VCaP (cell line): ENCODE measurements at regions not wholly inside any gene's neighbourhood (a gene's known extent, or its start where the extent isn't known, plus 50 kb on each side); places are given as distances from the start of the nearest gene placed in this dataset.
A peak's percentile ranks its signal among the peaks of the same experiment; 100 is the strongest.

Source experiments
- H3K27ac ChIP-seq: fragments of 450-650 bp; 2 replicates; pipeline ENCODE4 v1.5.1; 2017
- TF ChIP-seq, protein P1 (sequence below): fragments of 450-650 bp; conservative IDR thresholded peaks from 2 replicates; pipeline ENCODE4 v1.5.1; 2017; ENCODE audit warnings: mild to moderate bottlenecking, moderate library complexity

- H3K27ac ChIP-seq: no peak overlapping the region
- TF ChIP-seq, protein P1, sequence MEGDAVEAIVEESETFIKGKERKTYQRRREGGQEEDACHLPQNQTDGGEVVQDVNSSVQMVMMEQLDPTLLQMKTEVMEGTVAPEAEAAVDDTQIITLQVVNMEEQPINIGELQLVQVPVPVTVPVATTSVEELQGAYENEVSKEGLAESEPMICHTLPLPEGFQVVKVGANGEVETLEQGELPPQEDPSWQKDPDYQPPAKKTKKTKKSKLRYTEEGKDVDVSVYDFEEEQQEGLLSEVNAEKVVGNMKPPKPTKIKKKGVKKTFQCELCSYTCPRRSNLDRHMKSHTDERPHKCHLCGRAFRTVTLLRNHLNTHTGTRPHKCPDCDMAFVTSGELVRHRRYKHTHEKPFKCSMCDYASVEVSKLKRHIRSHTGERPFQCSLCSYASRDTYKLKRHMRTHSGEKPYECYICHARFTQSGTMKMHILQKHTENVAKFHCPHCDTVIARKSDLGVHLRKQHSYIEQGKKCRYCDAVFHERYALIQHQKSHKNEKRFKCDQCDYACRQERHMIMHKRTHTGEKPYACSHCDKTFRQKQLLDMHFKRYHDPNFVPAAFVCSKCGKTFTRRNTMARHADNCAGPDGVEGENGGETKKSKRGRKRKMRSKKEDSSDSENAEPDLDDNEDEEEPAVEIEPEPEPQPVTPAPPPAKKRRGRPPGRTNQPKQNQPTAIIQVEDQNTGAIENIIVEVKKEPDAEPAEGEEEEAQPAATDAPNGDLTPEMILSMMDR: no peak
These were observed 933.0 kb downstream of the TLE4 start for GRCh38 chr9:80504601-80505230.

DNA sequence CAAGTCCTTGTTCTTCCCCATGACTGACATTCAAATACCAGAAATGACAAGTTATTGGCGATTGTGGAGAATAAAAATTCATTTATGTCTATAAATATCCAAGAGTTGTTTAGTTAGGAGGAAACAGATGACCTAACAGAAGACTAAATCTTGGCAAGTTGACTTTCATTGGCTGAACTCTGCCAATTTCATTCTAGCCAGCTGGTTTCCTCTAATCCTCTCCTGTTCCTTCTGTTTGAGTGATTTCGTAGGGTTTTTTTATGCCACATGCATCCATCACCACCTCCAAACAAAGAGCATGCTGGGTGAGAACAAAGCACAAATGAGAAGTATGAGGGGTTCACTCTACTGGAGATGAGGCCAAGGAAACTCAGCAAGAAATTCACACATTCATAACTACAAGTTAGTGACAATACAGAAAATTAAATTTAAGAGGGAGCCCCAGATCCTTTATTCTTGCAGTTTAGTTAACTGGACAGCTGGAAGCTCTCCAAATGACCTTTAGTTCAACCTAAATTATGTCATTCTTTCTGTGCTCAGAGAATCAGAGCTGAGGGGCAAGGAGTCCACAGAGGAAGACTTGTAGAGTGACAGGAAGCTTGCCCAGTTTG, 932.0 kb downstream of the TLE4 start:
- H3K27ac ChIP-seq: no peak overlapping the region
- TF ChIP-seq, protein P1: no peak

DNA sequence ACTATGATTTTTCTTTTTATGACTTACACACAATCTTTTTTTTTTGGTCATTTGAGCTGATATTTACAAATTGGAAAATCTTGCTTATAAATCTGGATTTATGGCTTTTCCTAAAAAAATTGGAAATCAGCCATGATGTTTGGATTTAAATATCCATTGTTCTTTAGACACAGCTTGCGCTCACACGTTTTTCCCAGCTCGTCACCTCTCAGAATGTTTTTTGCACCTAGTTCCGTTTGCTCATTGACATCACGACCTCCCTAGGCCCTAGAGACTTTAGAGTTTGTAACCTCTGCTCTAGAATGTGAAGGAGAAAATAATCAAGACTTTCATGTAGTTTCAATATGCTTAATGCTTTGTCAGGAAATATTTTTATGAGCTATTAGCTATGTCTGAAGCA, 930.5 kb downstream of the TLE4 start:
- no peak overlapping the region for H3K27ac ChIP-seq
- TF ChIP-seq, protein P1: no peak

DNA sequence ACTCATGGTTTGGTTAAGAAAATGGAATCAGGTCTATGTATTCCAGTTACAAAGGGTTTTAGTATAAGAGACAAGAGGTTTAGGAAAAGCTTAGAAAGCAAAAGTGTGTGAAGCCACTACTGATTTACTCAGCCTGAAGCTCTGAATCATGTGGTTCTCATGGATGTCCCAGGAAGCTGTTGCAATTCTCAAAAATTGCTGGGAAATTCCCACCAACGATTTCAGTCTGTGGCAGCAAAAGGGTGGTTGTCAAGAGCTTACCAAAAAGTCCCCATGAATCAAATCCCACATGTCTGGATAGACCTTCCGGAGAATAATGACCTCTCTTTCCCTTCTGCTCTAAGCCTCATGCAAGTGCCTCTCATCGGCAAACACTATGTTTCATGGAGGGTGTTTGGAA, 929.9 kb downstream of the TLE4 start:
- TF ChIP-seq, protein P1: no peak
- H3K27ac ChIP-seq: no peak overlapping the region

GRCh38 chr9:80500300-80500699, 928.5 kb downstream of the TLE4 start:
- TF ChIP-seq, protein P1: peak; percentile 21; the same call in 1 of the 2 replicates
- no peak overlapping the region for H3K27ac ChIP-seq

DNA sequence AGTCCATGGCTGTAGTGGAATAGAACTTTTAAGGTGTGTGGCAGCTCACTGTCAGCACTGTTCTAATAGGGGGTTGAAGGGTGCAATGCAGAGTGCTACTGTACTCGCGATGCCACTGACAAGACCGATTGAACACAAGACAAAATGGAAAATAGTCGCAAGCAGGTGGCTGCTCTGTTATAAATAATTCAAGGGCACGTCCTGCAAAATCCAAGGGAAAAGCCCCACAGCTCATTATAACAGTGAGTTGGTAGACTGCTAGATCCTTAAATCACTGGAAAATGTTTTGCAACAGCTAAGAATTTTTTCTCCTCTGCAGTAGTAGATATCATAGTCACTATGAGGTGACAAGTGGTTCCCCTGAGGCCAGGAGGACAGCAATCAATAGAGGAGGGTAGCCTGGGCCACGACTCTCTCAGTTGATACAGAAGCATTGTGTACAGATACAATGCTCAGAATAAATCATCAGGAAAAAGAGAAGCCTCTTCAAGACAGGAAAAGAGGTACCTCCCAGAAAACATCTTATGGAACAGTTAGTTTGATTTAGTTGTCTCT, 926.3 kb downstream of the TLE4 start:
- TF ChIP-seq, protein P1: no peak
- no peak overlapping the region for H3K27ac ChIP-seq

GRCh38 chr9:80496901-80497556, 925.3 kb downstream of the TLE4 start:
- TF ChIP-seq, protein P1: no peak
- no peak overlapping the region for H3K27ac ChIP-seq
